SK-N-SH (cell line): ENCODE measurements at regions not wholly inside any gene's neighbourhood (a gene's known extent, or its start where the extent isn't known, plus 50 kb on each side); places are given as distances from the start of the nearest gene placed in this dataset.

Source experiments
- EP300 ChIP-seq, 2 experiments: IDR thresholded peaks; 2 replicates each; pipeline versions ENCODE4 v1.4.0 to v1.6.1; 2012; ENCODE audit warnings: borderline replicate concordance in 1 of 2, low read depth in 1 of 2, low read length in 1 of 2
- MEF2A ChIP-seq: IDR thresholded peaks from 2 replicates; pipeline ENCODE4 v1.4.0; 2012; ENCODE audit warnings: low read depth, borderline replicate concordance
- MXI1 ChIP-seq: IDR thresholded peaks from 2 replicates; pipeline ENCODE4 v1.6.1; 2012; ENCODE audit warnings: mild to moderate bottlenecking, low read depth, low read length, improper control_type of control experiment
- POLR2AphosphoS5 ChIP-seq: IDR thresholded peaks from 2 replicates; pipeline ENCODE4 v1.6.1; 2012; ENCODE audit warnings: low read depth, low read length
- TCF12 ChIP-seq: IDR thresholded peaks from 2 replicates; pipeline ENCODE4 v1.4.0; 2012

GRCh38 chr10:130555411-130555750 is 419.2 kb downstream of the GLRX3 start:
- TF ChIP-seq MXI1 (no peak), MEF2A (no peak), EP300 (IDR thresholded peaks at IDR 0.05; ENCODE audit: borderline replicate concordance in 1 of 2, low read depth in 1 of 2, low read length in 1 of 2) (no peak), TCF12 (no peak), POLR2AphosphoS5 (no peak)
